GM18505 (cell line): ENCODE measurements at regions not wholly inside any gene's neighbourhood (a gene's known extent, or its start where the extent isn't known, plus 50 kb on each side); places are given as distances from the start of the nearest gene placed in this dataset.
A peak's percentile ranks its signal among the peaks of the same experiment; 100 is the strongest.
"Not testable (repeated sequence)": the region's sequence is repeated elsewhere in the genome, so short reads cannot be mapped to it uniquely, and the experiment has no call there.

Experiments
- ATAC-seq: cut with Tn5 transposase; IDR thresholded peaks from one replicate; pipeline ENCODE4 v1.9.1; 2021; ENCODE audit not compliant: unreplicated experiment
- POLR2A ChIP-seq: IDR thresholded peaks from 4 replicates; pipeline ENCODE4 v1.6.1; 2011; ENCODE audit warnings: borderline replicate concordance; ENCODE audit not compliant: insufficient read depth, insufficient read length; ENCODE audit errors: extremely low read depth

- ATAC-seq, result no peak
Measured at GRCh38 chr1:187038784-187039183, 210.0 kb downstream of the PLA2G4A start.

DNA sequence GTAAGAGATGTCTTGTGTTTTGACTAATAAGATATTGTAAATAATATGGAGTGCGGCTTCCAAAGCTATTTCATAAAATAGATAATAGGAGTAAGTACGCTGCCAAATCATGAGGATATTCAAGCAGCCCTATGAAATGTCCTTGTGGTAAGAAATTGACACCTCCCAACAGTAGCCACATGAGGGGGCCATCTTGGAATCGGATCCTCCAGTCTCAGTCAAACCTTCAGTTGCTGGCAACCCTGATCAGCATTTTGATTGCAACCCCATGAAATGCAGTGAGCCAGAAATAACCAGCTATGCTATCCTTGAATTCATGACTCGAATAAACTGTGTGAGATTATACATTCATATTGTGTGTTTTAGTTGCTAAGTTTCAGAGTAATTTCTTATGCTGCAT, 212.4 kb downstream of the PLA2G4A start:
- TF ChIP-seq POLR2A, result no peak
- ATAC-seq, result no peak

More at GRCh38 chr1:187038784-187039183, 210.0 kb downstream of the PLA2G4A start:
- no peak for TF ChIP-seq POLR2A

- TF ChIP-seq POLR2A, result no peak
- ATAC-seq, result no peak
Measured at GRCh38 chr1:187042538-187042937, 213.8 kb downstream of the PLA2G4A start.

DNA sequence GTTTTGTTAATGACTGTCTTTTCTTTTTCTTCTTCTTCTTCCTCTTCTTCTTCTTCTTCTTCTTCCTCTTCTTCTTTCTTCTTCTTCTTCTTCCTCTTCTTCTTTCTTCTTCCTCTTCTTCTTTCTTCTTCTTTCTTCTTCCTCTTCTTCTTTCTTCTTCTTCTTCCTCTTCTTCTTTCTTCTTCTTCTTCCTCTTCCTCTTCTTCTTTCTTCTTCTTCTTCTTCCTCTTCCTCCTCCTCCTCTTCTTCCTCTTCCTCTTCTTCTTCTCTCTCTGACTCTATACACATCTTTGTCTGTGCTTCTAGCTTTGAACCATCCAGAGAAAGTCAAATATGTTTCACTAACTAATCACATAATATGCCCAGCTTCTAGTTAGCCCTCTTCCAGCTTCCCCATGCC, 214.7 kb downstream of the PLA2G4A start:
- not testable (repeated sequence) for ATAC-seq

DNA sequence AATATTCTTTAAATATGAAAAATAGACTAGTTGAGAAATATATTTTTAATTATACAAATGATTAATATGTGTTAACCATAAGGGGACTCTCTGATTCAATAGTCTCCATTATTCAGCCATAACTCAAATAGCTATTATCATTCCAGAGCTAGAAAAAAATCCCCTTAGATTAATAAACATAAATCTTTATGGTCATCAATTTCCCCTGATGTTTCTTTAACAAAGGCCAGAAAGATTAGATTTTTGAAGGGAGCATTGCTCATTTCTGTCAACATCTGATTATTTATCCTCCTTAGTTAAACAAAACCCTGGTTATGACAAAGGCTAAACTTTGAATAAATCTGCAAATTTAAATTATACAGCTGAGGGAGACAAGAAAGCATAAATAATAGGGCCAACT, 215.7 kb downstream of the PLA2G4A start:
- ATAC-seq, result no peak
- TF ChIP-seq POLR2A, result no peak

- ATAC-seq, result no peak
Measured at GRCh38 chr1:187045371-187045770, 216.6 kb downstream of the PLA2G4A start.

GRCh38 chr1:187046293-187046692, 217.5 kb downstream of the PLA2G4A start:
- ATAC-seq, result no peak
- TF ChIP-seq POLR2A, result no peak

More at GRCh38 chr1:187045371-187045770, 216.6 kb downstream of the PLA2G4A start:
- TF ChIP-seq POLR2A, result no peak

- no peak for ATAC-seq
- no peak for TF ChIP-seq POLR2A
Measured at GRCh38 chr1:187047298-187047697, 218.5 kb downstream of the PLA2G4A start.

GRCh38 chr1:187051618-187052232, 223.0 kb downstream of the PLA2G4A start:
- TF ChIP-seq POLR2A, result no peak
- ATAC-seq, result peak; percentile 81

DNA sequence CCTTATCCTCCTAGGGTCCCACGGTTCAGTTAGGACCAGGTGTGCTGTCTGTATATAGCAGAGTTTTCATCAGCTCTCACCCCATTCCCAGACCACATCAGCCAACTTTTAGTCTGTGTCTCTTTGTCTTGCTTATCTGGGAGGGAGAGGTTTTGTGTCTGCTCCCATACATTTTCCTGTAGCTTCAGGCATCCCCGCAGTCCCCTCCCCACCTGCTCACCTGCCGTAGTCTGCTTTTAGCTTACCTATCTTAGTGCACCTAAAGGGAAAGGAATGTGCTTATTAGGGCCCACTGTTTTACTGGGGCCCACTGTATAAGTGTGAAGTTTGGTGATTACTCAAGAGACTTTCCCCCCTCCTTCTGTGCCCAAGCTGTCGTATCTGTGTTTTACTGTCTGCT, 225.1 kb downstream of the PLA2G4A start:
- no peak for ATAC-seq
- no peak for TF ChIP-seq POLR2A

GRCh38 chr1:187054862-187055757, 226.4 kb downstream of the PLA2G4A start:
- no peak for TF ChIP-seq POLR2A
- no peak for ATAC-seq

- TF ChIP-seq POLR2A, result no peak
- ATAC-seq, result no peak
Measured at GRCh38 chr1:187063271-187063670, 234.5 kb downstream of the PLA2G4A start.

- ATAC-seq, result no peak
- TF ChIP-seq POLR2A, result no peak
Measured at GRCh38 chr1:187067160-187067559, 238.4 kb downstream of the PLA2G4A start.

GRCh38 chr1:187070076-187070475, 241.3 kb downstream of the PLA2G4A start:
- TF ChIP-seq POLR2A, result no peak
- no peak for ATAC-seq

GRCh38 chr1:187072262-187073034, 243.7 kb downstream of the PLA2G4A start:
- ATAC-seq, result peak; percentile 86
